ENCODE measurements at regions not wholly inside any gene's neighbourhood (a gene's known extent, or its start where the extent isn't known, plus 50 kb on each side); places are given as distances from the start of the nearest gene placed in this dataset.

- TF ChIP-seq CTCF (conservative IDR thresholded peaks at IDR 0.05; ENCODE audit: low read depth, low read length) (no peak), POLR2A (IDR thresholded peaks at IDR 0.05; ENCODE audit: low read depth, low read length) (no peak), RFX5 (IDR thresholded peaks at IDR 0.05; ENCODE audit: low read depth, low read length) (no peak), RCOR1 (IDR thresholded peaks at IDR 0.05; ENCODE audit: insufficient replicate concordance, low read length) (no peak), USF2 (IDR thresholded peaks at IDR 0.05; ENCODE audit: low read depth, low read length) (no peak), CHD1 (IDR thresholded peaks at IDR 0.05; ENCODE audit: low read depth, low read length) (no peak), RAD21 (IDR thresholded peaks at IDR 0.05; ENCODE audit: low read length) (no peak)
Observed at GRCh38 chr13:33996636-33997035, 178.7 kb downstream of the RFC3 start.

Measured in IMR-90 (cell line).